ACHN (cell line): ENCODE measurements at regions not wholly inside any gene's neighbourhood (a gene's known extent, or its start where the extent isn't known, plus 50 kb on each side); places are given as distances from the start of the nearest gene placed in this dataset.
A peak's percentile ranks its signal among the peaks of the same experiment; 100 is the strongest.
"Not testable (repeated sequence)": the region's sequence is repeated elsewhere in the genome, so short reads cannot be mapped to it uniquely, and the experiment has no call there.

Experiments
- DNase-seq: peaks from one replicate; pipeline ENCODE4 v3.0.0-alpha.2; 2015
- in situ Hi-C: cut with HindIII; loops from 2 replicates; pipeline ENCODE4 v1.10.0; 2017; ENCODE audit warnings: low sequenced_read_pairs, low pct_ligation_motif_present, low pct_unique_long_range_greater_than_20kb

GRCh38 chr4:164293743-164294142 lies 460.2 kb upstream of the SMIM31 start:
- in situ Hi-C loops = no loop called here
- DNase-seq = no peak

- in situ Hi-C loops = no loop called here
- no peak for DNase-seq
These were observed 452.5 kb upstream of the SMIM31 start for GRCh38 chr4:164301430-164301829.

- DNase-seq = no peak
- in situ Hi-C loops = no loop called here
These were observed 449.8 kb upstream of the SMIM31 start for GRCh38 chr4:164304101-164304639.

- DNase-seq = peak; percentile 3
- in situ Hi-C loops = no loop called here
These were observed 449.1 kb upstream of the SMIM31 start for GRCh38 chr4:164304861-164305260.

- in situ Hi-C loops = no loop called here
- DNase-seq = no peak
These were observed 446.7 kb upstream of the SMIM31 start for GRCh38 chr4:164307262-164307661.

- no peak for DNase-seq
- in situ Hi-C loops = no loop called here
These were observed 441.3 kb upstream of the SMIM31 start for GRCh38 chr4:164312671-164313070.

- DNase-seq = no peak
- in situ Hi-C loops = no loop called here
These were observed 440.1 kb upstream of the SMIM31 start for GRCh38 chr4:164313853-164314252.

- no peak for DNase-seq
- in situ Hi-C loops = no loop called here
These were observed 435.6 kb upstream of the SMIM31 start for GRCh38 chr4:164318350-164318749.

GRCh38 chr4:164319688-164320087 lies 434.2 kb upstream of the SMIM31 start:
- in situ Hi-C loops = no loop called here
- no peak for DNase-seq

GRCh38 chr4:164320847-164321246 lies 433.1 kb upstream of the SMIM31 start:
- in situ Hi-C loops = no loop called here
- no peak for DNase-seq

GRCh38 chr4:164326056-164326455 lies 427.9 kb upstream of the SMIM31 start:
- no peak for DNase-seq
- in situ Hi-C loops = no loop called here

GRCh38 chr4:164337219-164337944 lies 416.5 kb upstream of the SMIM31 start:
- in situ Hi-C loops = no loop called here

GRCh38 chr4:164343472-164343976 lies 410.4 kb upstream of the SMIM31 start:
- in situ Hi-C loops = no loop called here
- no peak for DNase-seq

More at GRCh38 chr4:164337219-164337944, 416.5 kb upstream of the SMIM31 start:
- DNase-seq = peak; percentile 28

GRCh38 chr4:164345756-164346155 lies 408.2 kb upstream of the SMIM31 start:
- no peak for DNase-seq
- in situ Hi-C loops = no loop called here

- in situ Hi-C loops = no loop called here
- DNase-seq = no peak
These were observed 403.9 kb upstream of the SMIM31 start for GRCh38 chr4:164350061-164350460.

GRCh38 chr4:164350716-164351115 lies 403.2 kb upstream of the SMIM31 start:
- in situ Hi-C loops, DNase-seq: not testable (repeated sequence)

- no peak for DNase-seq
- in situ Hi-C loops = no loop called here
These were observed 396.0 kb upstream of the SMIM31 start for GRCh38 chr4:164357957-164358356.

- in situ Hi-C loops = no loop called here
- DNase-seq = no peak
These were observed 395.5 kb upstream of the SMIM31 start for GRCh38 chr4:164358400-164358799.

GRCh38 chr4:164359881-164360280 lies 394.1 kb upstream of the SMIM31 start:
- no peak for DNase-seq
- in situ Hi-C loops = no loop called here

GRCh38 chr4:164368894-164369293 lies 385.0 kb upstream of the SMIM31 start:
- DNase-seq = no peak
- in situ Hi-C loops = no loop called here
